HG03108 (cell line): ENCODE measurements at regions not wholly inside any gene's neighbourhood (a gene's known extent, or its start where the extent isn't known, plus 50 kb on each side); places are given as distances from the start of the nearest gene placed in this dataset.
A peak's percentile ranks its signal among the peaks of the same experiment; 100 is the strongest.

Experiments used
- ATAC-seq: cut with Tn5 transposase; IDR thresholded peaks from one replicate; pipeline ENCODE4 v1.9.1; 2021; ENCODE audit warnings: moderate library complexity; ENCODE audit not compliant: unreplicated experiment

DNA sequence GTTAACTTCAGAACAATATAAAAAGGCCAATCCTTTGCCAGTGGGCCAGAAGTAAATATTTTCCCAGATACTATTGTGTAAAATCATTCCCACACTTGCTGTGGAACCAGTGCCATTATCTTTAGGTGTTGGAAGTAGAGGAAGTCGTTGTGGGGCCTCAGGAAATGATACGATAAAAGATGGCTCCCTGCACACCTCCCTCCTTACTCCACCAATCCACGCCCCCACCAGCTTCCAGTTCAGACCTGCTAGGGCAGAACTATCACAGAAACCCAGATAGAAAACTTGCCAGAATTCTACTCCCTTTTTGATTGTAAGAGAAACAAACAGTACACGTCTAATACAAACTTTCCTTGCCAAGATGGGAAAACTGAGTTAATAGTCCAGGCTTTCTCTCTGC, 173.0 kb upstream of the FMN2 start:
- ATAC-seq = no peak

DNA sequence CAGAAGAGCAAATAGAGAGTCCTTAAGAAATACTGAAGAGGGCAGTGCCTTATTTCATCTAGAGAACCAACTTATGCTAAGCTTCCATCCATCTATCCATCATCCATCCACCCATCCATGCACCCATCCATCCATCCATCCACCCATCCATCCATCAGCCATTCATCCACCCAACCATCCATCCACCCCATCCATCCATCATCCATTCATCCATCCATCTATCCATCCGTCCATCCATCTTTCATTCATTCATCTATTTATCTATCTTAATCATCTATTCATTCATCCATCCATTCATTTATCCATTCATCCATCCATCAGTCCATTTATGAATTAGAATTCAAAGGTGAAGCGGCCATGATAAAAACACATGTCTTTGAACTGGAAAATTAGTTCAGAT, 171.5 kb upstream of the FMN2 start:
- no peak for ATAC-seq

DNA sequence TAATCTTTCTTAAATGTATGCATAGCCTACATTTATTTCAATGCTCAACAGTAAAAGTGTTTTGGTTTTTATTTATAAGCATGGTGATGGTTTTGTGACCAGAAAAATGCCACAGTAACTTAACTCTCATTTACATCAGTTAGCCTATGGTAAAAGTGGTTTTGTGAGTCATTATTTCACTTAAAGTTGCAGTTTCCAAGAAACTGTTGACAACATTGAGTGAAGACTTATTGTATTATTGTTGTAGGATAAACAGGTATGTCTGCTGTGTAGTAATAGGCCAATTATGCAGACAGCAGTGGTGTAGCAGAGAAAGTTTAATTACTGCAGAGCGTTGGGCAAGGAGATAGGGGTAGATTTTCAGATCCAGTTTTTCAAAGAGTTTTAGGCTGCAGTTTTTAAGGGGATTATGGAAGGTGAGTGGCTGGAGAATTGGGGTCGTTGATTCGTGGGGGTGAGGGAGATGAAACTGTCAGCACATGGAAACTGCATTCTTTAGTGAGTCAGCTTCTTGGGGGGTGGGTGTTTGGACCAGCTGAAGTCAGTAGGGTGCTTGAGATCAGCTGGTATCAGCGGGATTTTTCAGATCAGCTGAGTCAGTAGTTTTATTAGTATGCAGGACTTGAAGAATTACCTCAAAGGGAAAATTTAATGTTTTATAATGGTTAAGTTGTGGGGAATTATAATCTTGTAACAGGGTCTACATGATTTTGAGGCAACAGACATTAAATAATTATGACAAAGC, 168.7 kb upstream of the FMN2 start:
- ATAC-seq = no peak

DNA sequence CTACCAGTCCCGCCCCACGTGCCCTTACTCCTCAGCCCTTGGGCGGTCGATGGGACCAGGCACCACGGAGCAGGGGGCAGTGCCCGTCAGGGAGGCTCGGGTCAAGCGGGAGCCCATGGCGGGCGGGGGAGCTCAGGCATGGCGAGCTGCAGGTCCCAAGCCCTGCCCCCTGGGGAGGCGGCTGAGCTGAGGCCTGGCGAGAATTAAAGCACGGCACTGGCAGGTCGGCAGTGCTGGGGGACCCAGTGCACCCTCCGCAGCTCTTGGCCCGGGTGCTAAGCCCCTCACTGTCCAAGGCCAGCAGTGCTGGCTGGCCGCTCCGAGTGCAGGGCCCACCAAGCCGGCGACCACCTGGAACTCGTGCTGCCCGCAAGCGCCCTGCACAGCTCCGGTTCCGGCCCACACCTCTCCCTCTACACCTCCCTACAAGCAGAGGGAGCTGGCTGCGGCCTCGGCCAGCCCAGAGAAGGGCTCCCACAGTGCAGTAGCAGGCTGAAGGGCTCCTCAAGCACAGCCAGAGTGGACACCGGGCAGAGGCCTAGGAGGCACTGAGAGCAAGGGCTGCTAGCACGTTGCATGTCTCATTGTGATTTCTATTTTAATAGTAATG, 166.8 kb upstream of the FMN2 start:
- no peak for ATAC-seq

DNA sequence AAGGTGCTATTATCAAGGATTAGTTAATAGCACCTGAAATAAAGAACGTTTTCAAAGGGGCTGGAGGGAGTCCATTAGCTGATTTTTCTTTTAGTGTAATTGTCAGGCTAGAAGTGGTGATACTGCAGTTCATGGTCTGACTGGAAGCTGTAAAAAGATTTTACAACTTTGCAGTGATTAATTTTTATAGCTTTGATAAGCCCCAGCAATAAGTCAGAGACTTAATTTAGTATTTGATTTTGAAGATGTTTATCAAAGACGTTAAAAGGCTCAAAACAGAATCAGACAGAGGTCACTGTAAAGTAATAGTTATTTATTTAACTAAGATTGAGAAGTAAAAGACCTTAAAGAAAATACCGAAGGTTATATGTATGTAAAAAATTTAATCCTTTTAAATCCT, 165.5 kb upstream of the FMN2 start:
- ATAC-seq = no peak

DNA sequence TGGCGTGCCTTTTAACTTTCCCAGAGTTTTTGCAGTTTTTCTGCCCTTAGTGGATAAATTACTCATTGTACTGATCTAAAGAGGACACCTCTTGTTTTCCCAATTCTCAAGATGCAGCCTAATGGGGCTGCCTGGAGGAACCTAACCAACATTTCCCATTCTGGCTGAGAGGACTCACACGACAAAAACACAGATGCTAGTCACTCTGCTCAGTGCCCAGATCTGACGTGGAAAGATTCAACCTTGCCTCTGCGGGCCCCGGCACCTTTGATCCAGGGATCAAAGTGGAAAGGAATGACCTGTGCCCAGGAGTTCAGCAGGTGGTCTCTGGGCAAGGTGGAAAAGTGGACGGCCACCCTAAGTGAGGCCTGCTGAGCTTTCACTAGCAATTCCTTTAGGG, 162.4 kb upstream of the FMN2 start:
- ATAC-seq = no peak

DNA sequence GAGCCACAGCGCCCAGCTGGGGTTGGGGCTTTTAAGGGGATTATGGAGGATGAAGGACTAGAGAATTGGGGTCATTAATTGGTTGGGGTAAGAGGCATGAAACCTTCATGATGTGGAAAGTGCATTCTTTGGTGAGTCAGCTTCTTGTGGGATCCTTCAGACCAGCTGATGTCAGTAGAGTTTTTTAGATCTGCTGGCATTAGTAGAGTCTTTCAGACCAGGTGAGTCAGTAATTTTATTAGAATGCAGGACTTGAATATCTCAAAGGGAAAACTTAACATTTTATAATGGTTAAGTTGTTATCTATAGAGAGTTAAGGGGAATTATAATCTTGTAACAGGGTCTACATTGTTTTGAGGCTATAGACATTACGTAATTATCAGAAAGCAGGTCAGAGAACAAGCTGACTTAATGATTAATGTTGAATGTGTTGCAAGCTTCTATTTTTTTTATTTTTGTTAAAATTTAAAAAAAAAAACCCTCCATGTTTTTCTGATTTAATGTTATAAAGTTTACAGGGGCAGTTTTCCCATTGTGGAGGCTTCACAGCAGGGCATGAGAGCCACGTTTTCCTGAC, 160.9 kb upstream of the FMN2 start:
- ATAC-seq = no peak

DNA sequence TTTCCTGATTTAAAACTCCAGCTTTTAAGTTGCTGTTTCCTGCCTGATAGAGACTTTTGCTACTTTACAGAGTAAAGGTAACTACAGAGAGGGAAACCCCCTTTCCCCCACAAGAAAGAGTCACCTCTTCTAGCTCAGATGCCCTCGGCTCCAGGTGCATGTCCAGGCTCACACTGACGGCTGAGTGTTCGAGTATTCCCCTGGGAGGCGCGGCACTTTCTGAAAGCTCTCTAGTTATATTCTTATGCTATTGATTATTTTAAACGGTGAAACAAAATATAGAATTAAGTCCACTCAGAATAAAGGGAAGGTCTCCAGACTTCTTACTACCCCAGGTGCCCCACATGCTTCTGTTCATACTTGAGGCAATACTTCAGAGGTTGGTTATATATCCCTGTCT, 160.3 kb upstream of the FMN2 start:
- ATAC-seq = no peak

DNA sequence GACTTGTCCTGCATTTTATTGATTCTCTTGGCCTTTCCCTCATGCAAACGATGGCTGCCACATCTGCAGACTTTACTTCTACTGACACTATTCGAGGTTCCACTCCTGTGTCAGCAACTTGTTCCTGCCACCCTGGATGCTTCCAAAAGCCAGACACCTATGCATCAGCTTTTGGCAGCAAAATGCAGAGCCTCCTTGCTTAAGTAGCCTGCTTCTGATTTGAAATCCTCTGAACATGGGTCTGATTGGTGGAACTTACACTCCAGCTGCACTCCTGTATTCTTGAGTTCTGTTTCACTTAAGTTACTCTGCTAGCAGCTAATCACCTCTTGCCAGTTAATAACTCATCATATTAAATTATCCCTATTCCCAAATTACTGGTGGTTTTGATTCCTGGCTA, 152.1 kb upstream of the FMN2 start:
- no peak for ATAC-seq

DNA sequence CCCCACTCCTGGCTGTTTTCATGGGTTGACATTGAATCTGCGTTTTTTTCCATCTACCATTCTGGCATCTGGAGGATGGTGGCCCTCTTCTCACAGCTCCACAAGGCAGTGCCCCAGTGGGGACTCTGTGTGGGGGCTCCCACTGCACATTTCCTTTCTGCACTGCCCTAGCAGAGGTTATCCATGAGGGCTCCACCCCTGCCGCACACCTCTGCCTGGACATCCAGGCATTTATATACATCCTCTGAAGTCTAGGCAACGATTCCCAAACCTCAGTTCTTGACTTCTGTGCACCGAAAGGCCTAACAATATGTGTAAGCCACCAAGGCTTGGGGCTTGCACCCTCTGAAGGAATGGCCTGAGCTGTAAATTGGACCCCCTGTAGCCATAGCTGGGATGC, 147.9 kb upstream of the FMN2 start:
- no peak for ATAC-seq

DNA sequence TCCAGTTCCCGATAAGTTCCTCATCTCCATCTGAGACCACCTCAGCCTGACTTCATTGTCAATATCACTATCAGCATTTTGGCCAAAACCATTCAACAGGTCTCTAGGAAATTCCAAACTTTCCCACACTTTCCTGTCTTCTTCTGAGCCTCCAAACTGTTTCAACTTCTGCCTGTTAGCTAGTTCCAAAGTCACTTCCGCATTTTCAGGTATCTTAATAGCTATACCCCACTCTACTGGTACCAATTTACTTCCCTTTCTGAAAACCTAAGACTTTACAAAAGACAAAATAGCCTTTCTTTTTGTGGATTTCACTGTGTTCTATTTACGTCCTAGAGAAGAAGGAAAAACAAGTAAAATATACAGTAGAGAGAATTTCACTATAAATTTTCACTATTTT, 147.0 kb upstream of the FMN2 start:
- ATAC-seq = no peak

DNA sequence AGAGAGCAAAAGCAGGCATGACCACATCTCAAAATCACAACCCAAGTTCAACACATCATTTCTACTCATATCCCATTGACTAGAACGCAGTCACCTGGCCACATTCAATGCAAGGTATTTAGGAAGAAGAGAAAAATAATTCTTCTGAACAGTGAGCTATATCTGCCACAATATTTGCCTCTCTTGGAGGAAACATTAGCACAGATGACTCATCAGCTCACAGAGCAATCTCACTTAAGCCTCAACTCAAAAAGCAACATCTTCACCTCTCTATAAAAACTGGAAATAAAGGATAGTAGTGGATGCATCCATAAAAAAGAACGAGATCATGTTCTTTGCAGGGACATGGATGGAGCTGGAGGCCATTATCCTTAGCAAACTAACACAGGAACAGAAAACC, 143.9 kb upstream of the FMN2 start:
- ATAC-seq = no peak

DNA sequence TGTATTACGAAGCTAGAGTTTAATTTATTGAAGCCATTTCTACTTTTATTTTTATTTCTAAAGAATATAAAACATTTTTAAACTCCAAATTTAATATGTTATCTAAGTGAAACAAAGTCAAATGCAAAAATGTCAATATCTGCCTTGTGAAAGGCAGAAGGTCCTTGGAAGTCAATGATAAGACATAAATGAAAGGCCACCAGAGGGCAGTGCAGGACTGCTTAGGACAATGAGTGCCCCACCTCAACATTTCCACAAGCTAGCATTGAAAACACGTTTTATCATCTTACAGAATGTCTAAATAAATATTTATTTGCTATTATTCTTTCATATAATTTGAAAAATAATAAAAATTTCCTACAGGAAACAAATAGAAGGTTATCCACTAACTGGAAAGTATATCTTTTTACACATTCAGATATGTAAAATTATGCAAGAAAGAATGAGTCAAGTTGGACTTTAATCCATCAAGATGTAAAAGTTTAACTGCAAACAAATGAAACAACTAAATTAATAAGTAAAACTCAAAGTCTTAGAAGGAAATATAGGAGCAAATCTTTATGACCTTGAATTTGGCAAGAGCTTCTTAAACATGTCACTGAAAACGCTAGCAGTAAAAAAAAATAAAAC, 140.1 kb upstream of the FMN2 start:
- ATAC-seq = peak; percentile 53

DNA sequence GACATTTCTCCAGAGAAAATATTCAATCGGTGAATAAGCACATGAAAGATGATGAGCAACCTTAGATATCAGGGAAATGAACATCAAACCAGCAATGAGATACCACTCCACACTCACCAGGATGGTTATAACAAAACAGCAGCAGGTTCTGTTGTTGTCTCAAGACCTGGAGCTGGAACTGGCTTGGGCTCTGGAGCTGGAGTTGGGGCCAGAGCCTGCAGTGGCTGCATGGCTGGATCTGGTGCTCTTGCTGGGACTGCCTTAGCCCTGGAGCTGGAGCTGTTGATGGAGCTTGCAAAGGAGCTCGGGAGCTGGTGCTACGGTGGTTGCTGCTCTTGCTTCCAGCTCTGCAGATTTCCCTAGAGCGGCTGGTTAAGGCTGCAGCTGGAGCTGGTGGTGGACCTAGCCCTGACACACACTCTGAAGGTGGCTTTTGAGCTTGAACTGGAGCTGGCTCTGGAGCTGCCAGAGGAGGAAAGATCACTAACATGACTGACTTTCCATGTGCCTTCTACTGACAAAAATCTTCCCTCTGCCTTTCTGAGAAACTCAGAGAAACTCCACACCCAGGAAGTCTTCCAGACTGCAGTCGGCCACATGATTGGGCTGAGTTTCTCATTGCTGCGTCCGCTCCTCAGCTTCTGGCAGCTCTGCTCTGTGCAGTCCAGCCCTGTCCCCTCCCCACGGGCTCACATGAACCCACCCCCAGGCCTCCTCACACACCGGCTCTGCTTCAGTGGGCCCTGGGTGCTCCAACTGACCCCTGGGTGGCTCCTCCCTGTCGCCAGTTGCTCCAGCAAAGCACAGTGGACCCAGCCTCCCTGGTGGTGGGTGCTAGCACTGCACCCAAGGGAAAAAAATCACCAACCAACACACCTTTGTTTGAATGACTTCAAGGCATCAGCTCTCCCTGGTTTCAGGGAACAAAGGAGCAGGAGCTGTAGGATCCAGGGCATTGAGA, 139.1 kb upstream of the FMN2 start:
- ATAC-seq = no peak

DNA sequence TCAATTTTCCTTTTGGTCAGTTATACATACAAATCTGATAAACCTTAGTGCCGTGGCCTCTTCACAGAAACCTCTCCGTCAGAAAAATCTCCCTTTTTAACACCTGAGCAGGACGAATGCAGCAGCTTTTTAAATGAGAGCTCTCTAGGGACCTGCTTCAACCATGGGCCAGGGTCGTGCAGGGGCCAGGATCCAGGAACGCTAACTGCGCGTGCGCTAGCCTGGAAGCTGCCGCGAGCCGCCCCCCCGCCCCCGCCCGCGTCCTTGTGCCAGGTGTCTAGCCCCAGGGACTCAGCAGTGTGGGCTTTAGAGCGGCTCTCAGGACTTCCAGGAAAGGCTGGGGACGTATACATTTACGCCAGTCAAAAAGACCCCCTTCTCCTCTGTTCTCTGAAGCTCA, 136.8 kb upstream of the FMN2 start:
- ATAC-seq = no peak

DNA sequence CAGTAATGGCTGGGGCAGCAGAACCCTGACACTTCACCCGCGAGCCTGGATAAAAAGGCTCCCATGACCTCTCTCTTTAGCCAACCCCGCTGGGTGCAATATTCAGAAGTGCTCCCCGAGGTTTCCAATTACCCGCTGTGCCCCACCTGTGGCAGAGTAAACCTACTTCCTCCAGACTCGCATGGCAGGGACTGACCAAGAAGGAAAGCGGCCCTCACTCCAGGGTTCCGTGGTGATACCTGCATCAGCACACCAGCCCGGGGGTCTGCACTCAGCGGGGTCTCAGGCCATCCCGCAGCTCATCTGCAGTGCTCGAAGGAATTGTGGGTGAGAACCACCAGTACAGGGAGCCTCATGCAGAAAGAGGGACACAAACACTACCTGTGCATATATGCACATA, 136.3 kb upstream of the FMN2 start:
- ATAC-seq = no peak

DNA sequence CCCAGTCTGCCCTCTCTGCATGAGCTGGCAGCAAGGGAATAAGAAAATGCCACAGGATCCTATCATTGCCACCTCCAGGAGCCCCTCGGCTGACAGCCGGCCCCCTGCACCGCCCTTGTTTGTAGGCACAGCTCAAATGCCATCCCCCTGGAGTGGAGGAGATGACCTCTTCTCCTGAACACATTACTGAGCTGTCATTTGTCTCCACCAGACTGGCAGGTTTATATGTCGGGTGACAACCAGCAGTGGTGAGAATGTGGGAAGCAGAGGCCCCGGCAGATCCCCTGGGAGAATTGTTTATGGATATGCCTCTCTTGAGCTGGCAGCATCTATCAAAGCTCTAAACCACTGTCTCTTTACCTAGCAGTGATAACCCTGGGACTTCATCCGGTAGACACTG, 135.4 kb upstream of the FMN2 start:
- no peak for ATAC-seq

DNA sequence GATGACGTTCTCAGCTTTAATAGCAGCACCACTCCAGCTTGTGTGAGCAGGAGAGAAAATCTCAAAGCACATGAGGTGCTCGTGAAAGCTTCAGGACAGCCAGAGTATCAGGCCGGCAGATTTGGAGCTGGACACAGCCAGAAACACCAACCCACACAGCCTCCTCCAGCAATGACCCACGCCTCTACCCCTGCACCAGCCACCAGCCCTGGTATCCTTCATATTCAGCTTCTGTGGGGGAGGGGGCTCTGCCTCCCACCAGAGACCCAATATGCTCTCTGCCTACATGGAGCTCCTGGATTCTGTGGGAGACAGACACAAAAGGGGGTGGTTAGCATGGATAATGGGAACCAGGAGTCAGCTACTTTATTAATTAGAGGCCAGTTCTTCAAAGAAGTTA, 133.6 kb upstream of the FMN2 start:
- no peak for ATAC-seq

DNA sequence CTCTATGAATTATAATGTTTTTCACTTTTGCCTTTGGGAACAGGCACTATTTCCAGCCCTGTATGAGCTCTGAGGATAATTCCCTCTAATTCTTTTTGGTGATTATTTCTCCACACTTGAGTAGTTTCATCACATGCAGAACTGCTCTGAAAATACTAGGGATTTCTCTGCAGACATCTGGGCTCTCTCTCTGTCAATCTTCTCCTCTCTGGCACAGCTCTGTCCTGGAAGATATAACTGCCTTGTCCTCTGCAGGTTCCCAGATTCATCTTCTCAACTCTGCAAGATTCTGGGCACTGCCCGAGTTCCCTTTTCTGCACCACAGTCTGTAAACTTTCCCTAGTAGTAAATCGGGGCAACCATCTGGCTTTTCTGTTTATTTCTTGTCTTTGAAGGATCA, 131.3 kb upstream of the FMN2 start:
- ATAC-seq = no peak

DNA sequence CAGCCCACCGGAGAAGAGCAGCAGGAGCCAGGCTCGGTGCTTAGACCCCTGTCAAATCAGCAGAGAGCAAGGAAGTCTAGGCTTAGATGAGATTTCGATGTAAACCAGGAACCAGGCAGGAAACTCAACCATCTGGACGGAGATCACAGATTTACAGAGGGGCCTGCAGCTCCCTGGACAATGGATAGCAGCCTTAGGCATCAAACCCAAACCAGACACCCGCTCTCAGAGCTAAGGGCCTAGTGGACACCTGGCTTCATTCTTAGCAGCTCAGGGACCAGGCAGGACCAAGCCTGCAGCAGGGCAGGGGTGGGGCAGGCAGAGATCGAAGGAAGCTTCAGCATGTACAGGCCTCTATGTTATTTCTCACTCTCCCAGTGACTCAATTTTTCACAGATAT, 127.8 kb upstream of the FMN2 start:
- no peak for ATAC-seq
